Left lung (tissue), 4 donors: ENCODE measurements at regions not wholly inside any gene's neighbourhood (a gene's known extent, or its start where the extent isn't known, plus 50 kb on each side); places are given as distances from the start of the nearest gene placed in this dataset.

Source experiments
- ATAC-seq: fragments of 200-7000 bp; cut with Tn5 transposase; one replicate; pipeline ENCODE4 v1.9.1; 2020; ENCODE audit warnings: moderate library complexity
- DNase-seq, 4 donors: peaks; one replicate each; pipeline ENCODE4 v3.0.0-alpha.2; 2013 to 2020
- H3K27ac ChIP-seq, 2 donors: fragments of 200-600 bp; sonication (generic) in 1 of 2; one replicate each; pipeline versions ENCODE4 v1.5.0 to v1.8.0; 2020 to 2021
- H3K27me3 ChIP-seq, 2 donors: fragments of 200-600 bp; sonication (generic) in 1 of 2; one replicate each; pipeline versions ENCODE4 v1.5.0 to v1.8.0; 2020 to 2021
- H3K36me3 ChIP-seq, 2 donors: fragments of 200-600 bp; sonication (generic) in 1 of 2; one replicate each; pipeline versions ENCODE4 v1.5.0 to v1.8.0; 2020 to 2021
- H3K4me1 ChIP-seq, 2 donors: fragments of 200-600 bp; one replicate each; pipeline ENCODE4 v1.8.0; 2021
- H3K4me3 ChIP-seq, 2 donors: fragments of 200-600 bp; sonication (generic) in 1 of 2; one replicate each; pipeline versions ENCODE4 v1.5.0 to v1.8.0; 2020 to 2021; ENCODE audit warnings: mild to moderate bottlenecking in 1 of 2
- H3K9me3 ChIP-seq, 2 donors: fragments of 200-600 bp; sonication (generic) in 1 of 2; one replicate each; pipeline versions ENCODE4 v1.5.0 to v1.8.0; 2020 to 2021
- CTCF ChIP-seq, 2 donors: fragments of 200-600 bp; sonication (generic) in 1 of 2; IDR thresholded peaks; one replicate each; pipeline versions ENCODE4 v1.5.0 to v1.8.0; 2021; ENCODE audit warnings: antibody characterized with exemption in 2 of 2
- intact Hi-C, 2 donors: fragments of 100-400 bp; cut with DNase I; formaldehyde crosslinking; loops; one replicate each; pipeline versions ENCODE4 v1.11.2 to v1.14.2; 2022
- donor health status: DM: no; HTN: yes; CAD: no.
- donor health status: DM: no; HTN: no; CAD: no.

DNA sequence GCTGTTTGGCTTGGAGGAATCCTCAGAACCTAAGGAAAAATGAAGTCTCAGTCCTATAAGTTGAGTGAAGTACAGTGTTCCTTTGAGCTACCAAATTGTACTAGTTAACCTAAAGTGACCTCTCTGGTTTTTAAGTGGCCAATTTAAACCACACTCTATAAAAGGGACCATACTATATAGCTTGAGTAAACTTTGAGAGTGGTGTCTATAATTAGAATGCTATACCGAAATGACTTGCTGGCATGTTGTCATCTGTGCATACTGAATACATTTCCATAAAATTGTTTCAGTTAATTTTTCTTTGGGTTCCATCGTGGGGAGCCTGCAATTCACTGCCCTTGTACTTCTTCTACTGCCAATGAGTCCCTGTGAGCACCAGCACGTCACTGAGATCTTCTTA, 151.1 kb downstream of the DKK1 start:
- Histone ChIP-seq H3K27ac (no peak overlapping the region), H3K9me3 (no peaks in the 10 kb centered on the region), H3K4me3 (no peak overlapping the region), H3K27me3 (no peaks in the 10 kb centered on the region), H3K36me3 (no peaks in the 10 kb centered on the region), H3K4me1 (no peaks in the 10 kb centered on the region)
- ATAC-seq: no peak
- no peak for TF ChIP-seq CTCF (IDR thresholded peaks at IDR 0.05)
- DNase-seq: no peak
- intact Hi-C loops: no loop called here

DNA sequence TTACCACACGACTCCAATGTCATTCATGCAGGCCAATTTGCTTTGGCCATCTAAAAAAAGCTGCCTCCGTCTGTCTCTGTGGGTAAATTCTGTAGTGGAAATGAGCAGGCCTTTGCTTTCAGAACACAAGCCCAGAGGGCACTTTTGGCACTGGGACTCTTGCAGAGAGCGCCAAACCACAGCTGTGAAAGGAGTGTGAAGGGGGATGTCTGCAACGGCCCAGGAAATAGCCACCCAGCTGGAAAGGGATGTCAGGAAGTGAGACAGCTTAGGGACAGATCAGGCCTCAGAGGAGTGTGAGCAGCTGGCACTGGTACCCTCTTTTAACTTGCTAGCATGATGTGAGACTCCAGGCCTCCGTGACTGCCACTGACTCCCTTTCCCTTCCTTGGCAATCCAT, 152.4 kb downstream of the DKK1 start:
- H3K27me3 ChIP-seq: no peaks in the 10 kb centered on the region
- DNase-seq: no peak
- no peak for TF ChIP-seq CTCF (IDR thresholded peaks at IDR 0.05)
- H3K27ac ChIP-seq: no peak overlapping the region
- H3K4me1 ChIP-seq: no peaks in the 10 kb centered on the region
- intact Hi-C loops: no loop called here
- no peak overlapping the region for H3K4me3 ChIP-seq
- H3K36me3 ChIP-seq: no peaks in the 10 kb centered on the region
- H3K9me3 ChIP-seq: no peaks in the 10 kb centered on the region
- ATAC-seq: no peak

- intact Hi-C loops: no loop called here
- no peak for ATAC-seq
- Histone ChIP-seq H3K27ac (no peak overlapping the region), H3K36me3 (no peaks in the 10 kb centered on the region), H3K9me3 (no peaks in the 10 kb centered on the region), H3K27me3 (no peaks in the 10 kb centered on the region), H3K4me1 (no peaks in the 10 kb centered on the region), H3K4me3 (no peak overlapping the region)
- no peak for DNase-seq
- TF ChIP-seq CTCF (IDR thresholded peaks at IDR 0.05): no peak
These were observed 156.1 kb downstream of the DKK1 start for GRCh38 chr10:52469970-52470705.

DNA sequence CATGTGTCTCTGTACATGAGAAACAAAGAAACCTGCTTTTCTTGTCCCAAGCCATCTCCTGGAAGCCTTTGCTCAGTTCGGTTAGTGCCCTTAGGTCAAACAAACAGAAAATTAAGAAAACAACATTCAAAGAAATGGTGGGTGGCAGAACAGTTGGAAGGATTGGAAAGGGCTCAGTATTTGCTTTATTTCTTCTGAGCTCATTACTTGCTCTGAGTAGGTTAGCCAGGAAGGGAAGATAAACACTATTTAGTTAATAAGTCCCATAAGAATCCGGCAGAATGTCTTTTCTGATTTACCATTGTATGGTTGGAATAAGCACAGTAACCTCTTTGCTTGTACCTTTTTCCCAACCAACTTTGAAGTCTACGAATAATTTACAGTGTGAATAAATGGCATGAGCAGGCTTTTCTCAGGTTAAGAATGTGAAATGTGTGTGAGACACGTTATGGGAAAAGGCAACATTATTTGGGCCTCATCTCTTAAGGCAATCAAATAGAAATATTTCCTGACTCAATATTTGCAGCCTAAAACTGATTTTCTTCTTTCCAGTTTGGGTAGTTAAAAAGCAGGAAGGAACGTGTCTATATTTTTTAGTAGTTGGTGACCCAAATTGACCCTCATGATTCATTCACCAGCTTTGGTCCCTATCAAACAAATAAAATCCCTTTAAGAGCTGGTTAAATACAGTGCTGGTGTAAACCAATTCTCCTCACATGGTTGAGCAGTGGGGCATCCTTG, 158.5 kb downstream of the DKK1 start:
- no peaks in the 10 kb centered on the region for H3K4me1 ChIP-seq
- ATAC-seq (no peak), DNase-seq (no peak)
- TF ChIP-seq CTCF (IDR thresholded peaks at IDR 0.05): no peak
- intact Hi-C loops: no loop called here
- no peaks in the 10 kb centered on the region for H3K27me3 ChIP-seq
- no peak overlapping the region for H3K4me3 ChIP-seq
- no peaks in the 10 kb centered on the region for H3K36me3 ChIP-seq
- H3K27ac ChIP-seq: no peak overlapping the region
- no peaks in the 10 kb centered on the region for H3K9me3 ChIP-seq

DNA sequence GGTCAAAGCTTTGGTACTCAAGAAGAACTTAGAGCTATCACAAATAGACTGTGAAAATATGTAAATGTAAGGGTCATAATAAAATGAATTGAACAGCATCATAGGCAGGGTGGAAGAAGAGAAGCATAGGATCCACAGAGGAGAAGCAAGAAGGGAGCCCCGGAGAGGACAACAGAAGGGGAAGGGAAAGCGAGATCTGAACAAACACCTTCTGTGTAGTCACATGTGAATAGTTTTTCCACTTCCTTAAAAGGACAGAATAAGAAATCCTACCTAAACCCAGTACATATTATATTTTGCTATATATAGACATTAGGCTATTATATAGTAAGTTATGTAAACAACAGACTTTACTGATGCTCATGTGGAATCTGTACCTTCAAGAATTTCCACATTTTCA, 160.2 kb downstream of the DKK1 start:
- no peak for DNase-seq
- intact Hi-C loops: no loop called here
- Histone ChIP-seq H3K4me3 (no peak overlapping the region), H3K36me3 (no peaks in the 10 kb centered on the region), H3K27ac (no peak overlapping the region), H3K9me3 (no peaks in the 10 kb centered on the region), H3K27me3 (no peaks in the 10 kb centered on the region), H3K4me1 (no peaks in the 10 kb centered on the region)
- ATAC-seq: no peak
- TF ChIP-seq CTCF (IDR thresholded peaks at IDR 0.05): no peak
